Gastroesophageal sphincter (tissue), 3 donors: ENCODE measurements at regions not wholly inside any gene's neighbourhood (a gene's known extent, or its start where the extent isn't known, plus 50 kb on each side); places are given as distances from the start of the nearest gene placed in this dataset.

Experiments
- POLR2A ChIP-seq, 2 donors: fragments of 450-650 bp; IDR thresholded peaks; one replicate each; pipeline ENCODE4 v1.6.1; 2017; ENCODE audit warnings: antibody characterized with exemption in 2 of 2, mild to moderate bottlenecking in 2 of 2, moderate library complexity in 1 of 2
- TF ChIP-seq, protein P1 (sequence below), 4 experiments: fragments of 200-600 bp in 2 of 4; fragments of 450-650 bp in 2 of 4; sonication (generic) in 1 of 4; IDR thresholded peaks; one replicate each; pipeline ENCODE4 v1.5.1; 2017 to 2019; ENCODE audit warnings: antibody characterized with exemption in 4 of 4, mild to moderate bottlenecking in 2 of 4, moderate library complexity in 2 of 4

- TF ChIP-seq, protein P1, sequence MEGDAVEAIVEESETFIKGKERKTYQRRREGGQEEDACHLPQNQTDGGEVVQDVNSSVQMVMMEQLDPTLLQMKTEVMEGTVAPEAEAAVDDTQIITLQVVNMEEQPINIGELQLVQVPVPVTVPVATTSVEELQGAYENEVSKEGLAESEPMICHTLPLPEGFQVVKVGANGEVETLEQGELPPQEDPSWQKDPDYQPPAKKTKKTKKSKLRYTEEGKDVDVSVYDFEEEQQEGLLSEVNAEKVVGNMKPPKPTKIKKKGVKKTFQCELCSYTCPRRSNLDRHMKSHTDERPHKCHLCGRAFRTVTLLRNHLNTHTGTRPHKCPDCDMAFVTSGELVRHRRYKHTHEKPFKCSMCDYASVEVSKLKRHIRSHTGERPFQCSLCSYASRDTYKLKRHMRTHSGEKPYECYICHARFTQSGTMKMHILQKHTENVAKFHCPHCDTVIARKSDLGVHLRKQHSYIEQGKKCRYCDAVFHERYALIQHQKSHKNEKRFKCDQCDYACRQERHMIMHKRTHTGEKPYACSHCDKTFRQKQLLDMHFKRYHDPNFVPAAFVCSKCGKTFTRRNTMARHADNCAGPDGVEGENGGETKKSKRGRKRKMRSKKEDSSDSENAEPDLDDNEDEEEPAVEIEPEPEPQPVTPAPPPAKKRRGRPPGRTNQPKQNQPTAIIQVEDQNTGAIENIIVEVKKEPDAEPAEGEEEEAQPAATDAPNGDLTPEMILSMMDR (IDR thresholded peaks at IDR 0.05), result no peak
- TF ChIP-seq POLR2A (IDR thresholded peaks at IDR 0.05), result no peak
These were observed 125.7 kb upstream of the FBXL17 start for GRCh38 chr5:108507631-108508030.
